Loucy (cell line): ENCODE measurements at regions not wholly inside any gene's neighbourhood (a gene's known extent, or its start where the extent isn't known, plus 50 kb on each side); places are given as distances from the start of the nearest gene placed in this dataset.
"Not testable (repeated sequence)": the region's sequence is repeated elsewhere in the genome, so short reads cannot be mapped to it uniquely, and the experiment has no call there.

Source experiments
- H2AFZ ChIP-seq: fragments of 200-600 bp; sonication (generic); 2 replicates; pipeline ENCODE4 v1.6.0; 2016; ENCODE audit warnings: antibody characterized with exemption, mild to moderate bottlenecking, low read length, moderate library complexity
- H3F3A ChIP-seq: fragments of 200-600 bp; 2 replicates; pipeline ENCODE4 v1.6.0; 2016; ENCODE audit warnings: antibody characterized with exemption, low read depth, mild to moderate bottlenecking
- H3K27me3 ChIP-seq: fragments of 200-600 bp; sonication (generic); 2 replicates; pipeline ENCODE4 v1.6.1; 2014; ENCODE audit warnings: low read length, mild to moderate bottlenecking; ENCODE audit not compliant: insufficient read depth, poor library complexity, severe bottlenecking
- H3K36me3 ChIP-seq: fragments of 200-600 bp; sonication (generic); 2 replicates; pipeline ENCODE4 v1.6.1; 2016; ENCODE audit warnings: low read length; ENCODE audit not compliant: insufficient read depth
- H3K4me1 ChIP-seq: fragments of 200-600 bp; sonication (generic); 2 replicates; pipeline ENCODE4 v1.5.1; 2014; ENCODE audit warnings: low read length, mild to moderate bottlenecking; ENCODE audit not compliant: insufficient read depth, poor library complexity, severe bottlenecking
- H3K4me2 ChIP-seq: fragments of 200-600 bp; sonication (generic); 2 replicates; pipeline ENCODE4 v1.6.0; 2014; ENCODE audit warnings: antibody characterized with exemption, low read length, low read depth, mild to moderate bottlenecking; ENCODE audit not compliant: poor library complexity, severe bottlenecking
- H3K4me3 ChIP-seq: fragments of 200-600 bp; sonication (generic); 2 replicates; pipeline ENCODE4 v1.5.1; 2014; ENCODE audit warnings: low read length, mild to moderate bottlenecking, mixed read lengths; ENCODE audit not compliant: poor library complexity, severe bottlenecking
- H3K79me2 ChIP-seq: fragments of 200-600 bp; sonication (generic); 2 replicates; pipeline ENCODE4 v1.6.1; 2014; ENCODE audit warnings: low read length; ENCODE audit not compliant: insufficient read depth
- H3K9ac ChIP-seq: fragments of 200-600 bp; sonication (generic); 2 replicates; pipeline ENCODE4 v1.6.0; 2014; ENCODE audit warnings: mild to moderate bottlenecking, low read depth, low read length, moderate library complexity; ENCODE audit not compliant: poor library complexity, severe bottlenecking
- H3K9me2 ChIP-seq: fragments of 200-600 bp; sonication (generic); replicated peaks from 2 replicates; pipeline ENCODE4 v1.6.1; 2016; ENCODE audit warnings: low read depth, low read length, mixed read lengths
- H3K9me3 ChIP-seq: fragments of 200-600 bp; sonication (generic); 2 replicates; pipeline ENCODE4 v1.6.1; 2014; ENCODE audit warnings: mild to moderate bottlenecking, antibody characterized with exemption, low read length, low read depth; ENCODE audit not compliant: insufficient read depth
- H4K20me1 ChIP-seq: fragments of 200-600 bp; sonication (generic); 2 replicates; pipeline ENCODE4 v1.6.0; 2014; ENCODE audit warnings: antibody characterized with exemption, low read length, mild to moderate bottlenecking; ENCODE audit not compliant: insufficient read depth, poor library complexity, severe bottlenecking
- CTCF ChIP-seq: fragments of 200-600 bp; sonication (generic); conservative IDR thresholded peaks from 2 replicates; pipeline ENCODE4 v1.5.1; 2014; ENCODE audit warnings: mild to moderate bottlenecking, antibody characterized with exemption, low read length
- EZH2phosphoT487 ChIP-seq: fragments of 200-600 bp; IDR thresholded peaks from 2 replicates; pipeline ENCODE4 v1.6.1; 2018; ENCODE audit warnings: antibody characterized with exemption, mild to moderate bottlenecking, moderate library complexity, borderline replicate concordance

GRCh38 chr15:79777916-79778315 lies 118.9 kb downstream of the MTHFS start:
- Histone ChIP-seq H3K27me3 (no peaks in the 10 kb centered on the region), H3K4me2 (no peak overlapping the region)
- TF ChIP-seq CTCF (no peak), EZH2phosphoT487 (no peak)

GRCh38 chr15:79778378-79778990 lies 118.3 kb downstream of the MTHFS start:
- Histone ChIP-seq H3K4me3 (no peak overlapping the region), H3F3A (no peaks in the 10 kb centered on the region), H3K9me3 (peaks cover 8% of the 10 kb centered on the region; the same call in 1 of the 2 replicates), H4K20me1 (no peaks in the 10 kb centered on the region), H2AFZ (no peak overlapping the region), H3K9ac (no peak overlapping the region), H3K27me3 (no peaks in the 10 kb centered on the region), H3K4me1 (no peaks in the 10 kb centered on the region), H3K36me3 (no peaks in the 10 kb centered on the region), H3K4me2 (no peak overlapping the region), H3K9me2 (no peaks in the 10 kb centered on the region), H3K79me2 (no peaks in the 10 kb centered on the region)
- TF ChIP-seq EZH2phosphoT487 (no peak), CTCF (no peak)

More at GRCh38 chr15:79777916-79778315, 118.9 kb downstream of the MTHFS start:
- Histone ChIP-seq H3K9ac (no peak overlapping the region), H3K79me2 (no peaks in the 10 kb centered on the region), H2AFZ (no peak overlapping the region), H4K20me1 (no peaks in the 10 kb centered on the region), H3K9me2 (no peaks in the 10 kb centered on the region), H3F3A (no peaks in the 10 kb centered on the region), H3K9me3 (peaks cover 8% of the 10 kb centered on the region; the same call in 1 of the 2 replicates), H3K4me3 (no peak overlapping the region), H3K36me3 (no peaks in the 10 kb centered on the region), H3K4me1 (no peaks in the 10 kb centered on the region)

DNA sequence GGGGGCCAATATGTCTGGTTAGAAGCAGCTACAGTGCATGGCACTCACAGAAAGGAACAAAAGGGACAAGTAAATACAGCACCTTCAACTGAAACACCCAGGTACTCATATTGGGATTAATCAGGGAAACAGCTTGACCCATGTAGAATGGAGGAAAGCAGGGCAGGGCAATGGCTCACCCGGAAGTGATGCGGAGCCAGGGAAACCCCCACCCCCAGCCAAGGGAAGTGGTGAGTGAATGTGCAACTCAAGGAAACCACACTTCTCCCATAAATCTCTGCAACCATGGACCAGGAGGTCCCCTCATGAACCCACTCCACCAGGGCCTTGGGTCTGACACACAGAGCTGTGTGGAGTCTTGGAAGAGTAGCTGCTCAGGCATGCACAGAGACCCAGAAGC lies 117.1 kb downstream of the MTHFS start:
- Histone ChIP-seq H2AFZ (no peak overlapping the region), H3K9me3 (peaks cover 8% of the 10 kb centered on the region; the same call in 1 of the 2 replicates), H3K4me1 (no peaks in the 10 kb centered on the region), H3K4me2 (no peak overlapping the region), H4K20me1 (no peaks in the 10 kb centered on the region), H3F3A (no peaks in the 10 kb centered on the region), H3K4me3 (no peak overlapping the region), H3K9ac (no peak overlapping the region), H3K27me3 (no peaks in the 10 kb centered on the region), H3K79me2 (no peaks in the 10 kb centered on the region), H3K9me2 (no peaks in the 10 kb centered on the region), H3K36me3 (no peaks in the 10 kb centered on the region)
- no peak for TF ChIP-seq EZH2phosphoT487
- no peak for TF ChIP-seq CTCF

- not testable (repeated sequence) for H3K9me3 ChIP-seq, H3F3A ChIP-seq, H3K36me3 ChIP-seq, H4K20me1 ChIP-seq, H3K79me2 ChIP-seq, H3K9ac ChIP-seq, H3K4me2 ChIP-seq, H3K4me3 ChIP-seq, H3K9me2 ChIP-seq, H3K27me3 ChIP-seq, H3K4me1 ChIP-seq, H2AFZ ChIP-seq
Observed at GRCh38 chr15:79782307-79782706, 114.5 kb downstream of the MTHFS start.
